Nephron progenitor cell (in vitro differentiated cells): ENCODE measurements at regions not wholly inside any gene's neighbourhood (a gene's known extent, or its start where the extent isn't known, plus 50 kb on each side); places are given as distances from the start of the nearest gene placed in this dataset.
"Not testable (repeated sequence)": the region's sequence is repeated elsewhere in the genome, so short reads cannot be mapped to it uniquely, and the experiment has no call there.

Source experiments
- DNase-seq: peaks from one replicate; pipeline ENCODE4 v3.0.0; 2021
- H3K27ac Mint-ChIP-seq: 2 replicates; pipeline ENCODE4 v1.8.0; 2021; ENCODE audit warnings: mild to moderate bottlenecking, moderate library complexity, mixed read lengths
- H3K27me3 Mint-ChIP-seq: 2 replicates; pipeline ENCODE4 v1.8.0; 2021; ENCODE audit warnings: mild to moderate bottlenecking, low read depth, mixed read lengths; ENCODE audit not compliant: poor library complexity
- H3K36me3 Mint-ChIP-seq: 2 replicates; pipeline ENCODE4 v1.8.0; 2021; ENCODE audit warnings: low read depth, mixed read lengths
- H3K4me1 Mint-ChIP-seq: 2 replicates; pipeline ENCODE4 v1.8.0; 2021; ENCODE audit warnings: mixed read lengths
- H3K4me3 Mint-ChIP-seq: 2 replicates; pipeline ENCODE4 v1.8.0; 2021; ENCODE audit warnings: mild to moderate bottlenecking, moderate library complexity, mixed read lengths
- H3K9me3 Mint-ChIP-seq: 2 replicates; pipeline ENCODE4 v1.8.0; 2021; ENCODE audit warnings: mild to moderate bottlenecking, moderate library complexity, mixed read lengths
- TF ChIP-seq, protein P1 (sequence below): fragments of 200-600 bp; sonication (generic); IDR thresholded peaks from 2 replicates; pipeline ENCODE4 v1.5.0; 2021; ENCODE audit warnings: antibody characterized with exemption

DNA sequence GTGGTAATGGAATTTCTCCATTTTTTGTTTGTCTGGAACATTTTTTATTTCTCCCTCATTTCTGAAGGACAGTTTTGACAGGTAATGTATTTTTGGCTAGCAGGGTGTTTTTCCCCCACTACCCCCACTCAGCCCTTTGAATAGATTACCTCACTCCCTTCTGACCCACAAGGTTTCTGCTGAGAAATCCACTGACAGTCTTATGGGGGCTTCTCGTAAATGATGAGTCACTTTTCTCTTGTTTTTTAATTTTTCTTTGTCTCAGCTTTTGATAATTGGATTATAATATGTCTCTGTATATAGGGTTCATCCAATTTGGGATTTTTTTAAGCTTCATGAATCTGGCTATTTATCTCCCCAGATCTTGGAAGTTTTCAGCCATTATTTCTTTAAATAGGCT is 74.7 kb upstream of the CCDC71L start:
- Mint-ChIP-seq H3K27me3 (peaks cover 4% of the 10 kb centered on the region), H3K36me3 (peaks cover 9% of the 10 kb centered on the region)
- DNase-seq: no peak

DNA sequence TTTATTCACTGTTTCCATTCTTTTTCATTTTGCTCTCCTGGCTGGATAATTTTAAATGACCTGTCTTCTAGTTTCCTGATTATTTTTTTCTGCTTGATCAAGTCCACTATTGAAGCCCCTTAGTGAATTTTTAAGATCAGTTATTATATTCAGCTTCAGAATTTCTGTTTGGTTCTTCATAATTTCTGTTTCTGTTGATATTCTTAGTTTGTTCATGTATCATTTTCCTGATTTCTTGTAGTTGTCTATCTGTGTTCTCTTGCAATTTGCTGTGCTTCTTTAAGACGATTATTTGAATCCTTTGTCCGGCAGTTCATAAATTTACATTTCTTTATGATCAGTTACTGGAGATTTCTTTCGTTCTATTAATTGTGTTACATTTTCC is 75.2 kb upstream of the CCDC71L start:
- Mint-ChIP-seq H3K27me3 (peaks cover 4% of the 10 kb centered on the region), H3K9me3 (peaks cover 21% of the 10 kb centered on the region), H3K36me3 (peaks cover 9% of the 10 kb centered on the region), H3K27ac (no peak overlapping the region), H3K4me3 (no peak overlapping the region), H3K4me1 (peaks cover 9% of the 10 kb centered on the region)
- TF ChIP-seq, protein P1, sequence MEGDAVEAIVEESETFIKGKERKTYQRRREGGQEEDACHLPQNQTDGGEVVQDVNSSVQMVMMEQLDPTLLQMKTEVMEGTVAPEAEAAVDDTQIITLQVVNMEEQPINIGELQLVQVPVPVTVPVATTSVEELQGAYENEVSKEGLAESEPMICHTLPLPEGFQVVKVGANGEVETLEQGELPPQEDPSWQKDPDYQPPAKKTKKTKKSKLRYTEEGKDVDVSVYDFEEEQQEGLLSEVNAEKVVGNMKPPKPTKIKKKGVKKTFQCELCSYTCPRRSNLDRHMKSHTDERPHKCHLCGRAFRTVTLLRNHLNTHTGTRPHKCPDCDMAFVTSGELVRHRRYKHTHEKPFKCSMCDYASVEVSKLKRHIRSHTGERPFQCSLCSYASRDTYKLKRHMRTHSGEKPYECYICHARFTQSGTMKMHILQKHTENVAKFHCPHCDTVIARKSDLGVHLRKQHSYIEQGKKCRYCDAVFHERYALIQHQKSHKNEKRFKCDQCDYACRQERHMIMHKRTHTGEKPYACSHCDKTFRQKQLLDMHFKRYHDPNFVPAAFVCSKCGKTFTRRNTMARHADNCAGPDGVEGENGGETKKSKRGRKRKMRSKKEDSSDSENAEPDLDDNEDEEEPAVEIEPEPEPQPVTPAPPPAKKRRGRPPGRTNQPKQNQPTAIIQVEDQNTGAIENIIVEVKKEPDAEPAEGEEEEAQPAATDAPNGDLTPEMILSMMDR: no peak
- no peak for DNase-seq

More for the DNA sequence above, 74.7 kb upstream of the CCDC71L start:
- Mint-ChIP-seq H3K9me3 (peaks cover 21% of the 10 kb centered on the region), H3K4me1 (peaks cover 9% of the 10 kb centered on the region), H3K27ac (no peak overlapping the region), H3K4me3 (no peak overlapping the region)
- TF ChIP-seq, protein P1: no peak

DNA sequence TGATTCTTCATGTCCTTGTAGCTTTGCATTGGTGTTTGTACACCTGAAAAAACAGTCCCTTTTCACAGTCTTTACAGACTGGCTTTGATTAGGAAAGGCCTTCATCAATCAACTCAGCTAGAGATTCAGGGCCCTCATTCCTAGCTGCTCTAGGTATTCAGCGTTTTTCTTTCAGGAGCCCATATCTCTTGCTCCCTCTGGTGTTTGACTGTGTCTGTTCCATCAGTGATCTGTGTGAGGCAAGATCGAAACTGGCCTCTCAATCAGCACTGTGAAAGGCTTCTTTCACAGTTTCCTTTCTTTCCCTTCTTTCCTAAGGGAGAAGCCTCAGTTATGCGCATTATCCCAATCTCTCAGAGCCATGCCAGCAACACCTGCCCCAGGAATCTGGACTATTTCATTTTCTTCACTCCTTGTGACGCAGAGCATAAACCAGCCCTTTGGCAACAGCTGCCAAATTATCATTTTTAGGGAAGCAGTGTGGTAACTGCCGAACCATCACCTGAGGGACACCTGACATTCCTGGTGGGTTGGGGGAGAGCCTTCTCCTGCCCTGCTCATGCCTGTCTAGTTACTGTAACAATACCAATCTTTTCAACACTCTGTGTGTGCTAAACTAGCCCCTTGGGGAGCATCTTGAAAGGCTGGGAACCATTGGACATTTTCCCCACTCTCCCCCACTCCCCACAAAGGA is 75.7 kb upstream of the CCDC71L start:
- no peak overlapping the region for H3K27ac Mint-ChIP-seq
- H3K9me3 Mint-ChIP-seq: peaks cover 21% of the 10 kb centered on the region
- peaks cover 9% of the 10 kb centered on the region for H3K4me1 Mint-ChIP-seq
- DNase-seq: peak; percentile 8
- H3K27me3 Mint-ChIP-seq: peaks cover 4% of the 10 kb centered on the region
- no peak overlapping the region for H3K4me3 Mint-ChIP-seq
- H3K36me3 Mint-ChIP-seq: peaks cover 9% of the 10 kb centered on the region
- TF ChIP-seq, protein P1: peak; percentile 33

DNA sequence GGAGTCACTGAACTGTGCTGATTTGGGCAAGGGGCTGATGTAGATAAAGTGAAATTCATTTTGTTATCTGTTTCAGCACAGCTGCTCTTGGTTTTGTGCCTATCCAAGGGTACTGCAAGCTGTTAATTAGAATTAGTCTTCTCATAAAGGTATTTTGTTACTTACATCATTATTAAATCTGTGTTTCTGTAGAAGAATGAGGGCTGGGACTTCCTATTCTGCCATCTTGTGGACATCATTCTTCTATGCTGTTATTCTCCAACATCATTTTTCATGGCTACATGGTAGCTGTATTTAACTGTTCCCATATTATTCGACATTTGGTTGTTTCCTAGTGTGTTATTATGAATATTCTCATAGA is 76.2 kb upstream of the CCDC71L start:
- H3K4me3 Mint-ChIP-seq: no peak overlapping the region
- H3K4me1 Mint-ChIP-seq: peaks cover 9% of the 10 kb centered on the region

DNA sequence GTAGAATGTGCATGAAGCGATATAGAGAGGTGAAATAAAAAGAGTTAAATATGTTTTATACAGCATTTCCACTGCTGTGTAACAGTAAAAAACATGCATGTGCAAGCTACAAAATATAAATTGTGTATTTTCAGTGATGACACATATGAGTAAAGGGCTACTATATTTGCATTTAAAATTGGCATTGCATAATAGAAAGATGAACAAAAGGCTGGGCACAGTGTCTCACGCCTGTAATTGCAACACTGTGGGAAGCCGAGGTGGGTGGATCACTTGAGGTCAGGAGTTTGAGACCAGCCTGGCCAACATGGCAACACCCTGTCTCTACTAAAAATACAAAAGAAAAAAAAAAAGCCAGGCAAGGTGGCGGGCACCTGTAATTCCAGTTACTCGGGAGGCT is 79.8 kb upstream of the CCDC71L start:
- TF ChIP-seq, protein P1: no peak
- H3K27me3 Mint-ChIP-seq: peaks cover 4% of the 10 kb centered on the region
- no peak for DNase-seq
- peaks cover 8% of the 10 kb centered on the region for H3K9me3 Mint-ChIP-seq
- peaks cover 9% of the 10 kb centered on the region for H3K4me1 Mint-ChIP-seq
- H3K36me3 Mint-ChIP-seq: peaks cover 7% of the 10 kb centered on the region
- no peak overlapping the region for H3K27ac Mint-ChIP-seq
- H3K4me3 Mint-ChIP-seq: no peak overlapping the region

More for the DNA sequence above, 76.2 kb upstream of the CCDC71L start:
- Mint-ChIP-seq H3K9me3 (peaks cover 21% of the 10 kb centered on the region), H3K27me3 (peaks cover 4% of the 10 kb centered on the region), H3K36me3 (peaks cover 9% of the 10 kb centered on the region), H3K27ac (no peak overlapping the region)
- DNase-seq: no peak
- TF ChIP-seq, protein P1: no peak

DNA sequence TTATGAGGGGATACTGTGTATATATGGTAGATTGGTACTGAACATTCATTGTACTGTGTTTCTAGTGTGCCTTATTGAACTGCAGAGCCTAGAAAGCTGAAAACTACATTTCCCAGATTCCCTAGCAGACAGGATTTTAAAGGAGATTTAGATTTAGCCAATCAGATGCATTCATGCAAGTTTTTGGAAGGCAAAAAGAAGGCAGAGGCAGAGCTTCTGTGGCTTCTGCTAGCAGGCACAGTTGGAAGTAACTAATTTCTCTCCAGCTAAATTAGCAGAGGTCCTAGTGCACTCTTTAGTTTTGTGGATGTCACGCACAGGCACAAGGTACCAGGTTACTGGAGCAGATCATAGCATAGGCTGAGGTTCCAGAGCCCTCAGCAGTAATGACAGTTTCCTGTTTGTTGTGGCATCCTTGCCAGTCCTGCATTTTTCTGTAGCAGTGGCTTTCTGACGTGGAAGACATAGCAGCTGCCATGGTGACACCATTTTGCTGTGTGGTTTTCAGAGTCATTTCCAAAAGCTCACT is 83.7 kb upstream of the CCDC71L start:
- Mint-ChIP-seq H3K36me3 (no peaks in the 10 kb centered on the region), H3K4me1 (no peaks in the 10 kb centered on the region), H3K9me3 (no peaks in the 10 kb centered on the region), H3K27ac (no peak overlapping the region), H3K4me3 (no peak overlapping the region), H3K27me3 (no peaks in the 10 kb centered on the region)
- TF ChIP-seq, protein P1: no peak
- no peak for DNase-seq

DNA sequence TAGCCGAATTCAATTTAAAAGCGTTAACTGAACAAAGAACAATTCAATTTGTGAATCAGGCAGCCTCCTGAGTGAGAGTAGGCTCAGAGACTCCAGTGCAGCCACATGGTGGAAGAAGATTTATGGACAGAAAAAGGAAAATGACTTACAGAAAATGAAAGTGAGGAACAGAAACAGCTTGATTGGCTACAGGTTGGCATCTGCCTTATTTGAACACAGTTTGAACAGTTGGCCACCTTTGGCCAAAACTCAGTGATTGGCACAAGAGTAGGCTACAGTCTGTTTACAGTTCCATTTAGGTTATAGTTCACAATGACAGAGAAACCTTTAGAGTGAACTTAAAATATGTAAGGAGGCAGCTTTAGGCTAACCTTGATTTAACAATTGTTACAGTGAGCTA is 86.3 kb upstream of the CCDC71L start:
- H3K9me3 Mint-ChIP-seq, H3K36me3 Mint-ChIP-seq, H3K27ac Mint-ChIP-seq, DNase-seq, H3K4me3 Mint-ChIP-seq, H3K4me1 Mint-ChIP-seq, H3K27me3 Mint-ChIP-seq: not testable (repeated sequence)
